ENCODE measurements at regions not wholly inside any gene's neighbourhood (a gene's known extent, or its start where the extent isn't known, plus 50 kb on each side); places are given as distances from the start of the nearest gene placed in this dataset.

DNA sequence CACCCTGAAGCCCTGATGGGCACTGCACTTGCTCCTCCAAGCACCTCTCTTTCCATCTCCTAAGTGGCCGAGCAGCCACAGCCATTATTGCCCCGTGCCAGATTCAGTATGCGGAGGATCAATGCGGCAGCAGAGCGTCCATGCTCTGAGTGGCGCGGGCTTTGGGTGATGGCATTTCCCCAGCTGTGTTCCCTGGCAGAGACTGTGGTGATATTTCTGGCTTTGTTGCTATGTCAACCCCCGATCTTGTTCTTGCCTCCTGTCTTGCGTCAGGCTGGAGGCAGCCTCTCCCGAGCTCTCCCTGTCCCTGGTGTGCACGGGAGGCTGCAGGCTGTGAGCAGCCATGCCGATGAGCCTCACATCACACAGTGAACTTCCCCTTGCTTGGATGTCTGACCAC, 1018.6 kb downstream of the TBC1D22A start:
- TF ChIP-seq, protein P1, sequence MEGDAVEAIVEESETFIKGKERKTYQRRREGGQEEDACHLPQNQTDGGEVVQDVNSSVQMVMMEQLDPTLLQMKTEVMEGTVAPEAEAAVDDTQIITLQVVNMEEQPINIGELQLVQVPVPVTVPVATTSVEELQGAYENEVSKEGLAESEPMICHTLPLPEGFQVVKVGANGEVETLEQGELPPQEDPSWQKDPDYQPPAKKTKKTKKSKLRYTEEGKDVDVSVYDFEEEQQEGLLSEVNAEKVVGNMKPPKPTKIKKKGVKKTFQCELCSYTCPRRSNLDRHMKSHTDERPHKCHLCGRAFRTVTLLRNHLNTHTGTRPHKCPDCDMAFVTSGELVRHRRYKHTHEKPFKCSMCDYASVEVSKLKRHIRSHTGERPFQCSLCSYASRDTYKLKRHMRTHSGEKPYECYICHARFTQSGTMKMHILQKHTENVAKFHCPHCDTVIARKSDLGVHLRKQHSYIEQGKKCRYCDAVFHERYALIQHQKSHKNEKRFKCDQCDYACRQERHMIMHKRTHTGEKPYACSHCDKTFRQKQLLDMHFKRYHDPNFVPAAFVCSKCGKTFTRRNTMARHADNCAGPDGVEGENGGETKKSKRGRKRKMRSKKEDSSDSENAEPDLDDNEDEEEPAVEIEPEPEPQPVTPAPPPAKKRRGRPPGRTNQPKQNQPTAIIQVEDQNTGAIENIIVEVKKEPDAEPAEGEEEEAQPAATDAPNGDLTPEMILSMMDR (IDR thresholded peaks at IDR 0.05; ENCODE audit: insufficient read depth, low read depth, low read length): no peak
- H3K36me3 ChIP-seq (ENCODE audit: control insufficient read depth, insufficient read depth, low read length): no peaks in the 10 kb centered on the region
- H3K27me3 ChIP-seq (ENCODE audit: control insufficient read depth, insufficient read depth, low read length): no peaks in the 10 kb centered on the region
- POLR2A ChIA-PET: no interaction called here
- no peak overlapping the region for H3K4me3 ChIP-seq (ENCODE audit: low read depth, low read length)
- DNase-seq (ENCODE audit: low read depth): no peak
- CTCF ChIA-PET: no interaction called here

DNA sequence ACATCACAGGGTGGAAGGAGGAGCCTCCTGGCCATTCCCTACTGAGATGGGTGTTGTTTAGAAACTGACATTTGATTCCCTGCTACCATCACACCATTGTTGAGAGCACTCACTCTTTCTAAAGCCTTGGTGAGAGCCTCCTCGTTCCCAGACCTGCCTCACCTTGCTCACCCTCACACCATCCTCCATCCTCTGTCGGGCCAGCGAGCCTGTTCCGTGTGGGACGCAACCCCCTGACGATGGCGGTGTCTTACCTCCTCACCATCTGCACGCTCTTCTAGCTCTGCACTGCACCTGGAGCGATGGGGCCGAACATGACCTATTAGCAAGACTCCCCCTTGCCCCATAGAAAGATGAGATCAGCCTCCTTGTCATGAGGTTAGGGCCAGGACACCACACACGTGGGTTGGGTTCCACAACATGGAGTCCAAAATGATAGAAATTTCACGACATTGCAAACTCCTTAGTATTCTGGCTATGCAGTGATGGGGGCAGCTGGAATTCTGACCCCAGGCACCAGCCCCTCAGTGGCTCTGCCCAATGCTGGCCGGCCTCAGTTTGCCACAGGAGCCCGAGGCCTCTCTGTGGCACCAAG, 1017.9 kb downstream of the TBC1D22A start:
- no peak overlapping the region for H3K4me3 ChIP-seq (ENCODE audit: low read depth, low read length)
- TF ChIP-seq, protein P1 (IDR thresholded peaks at IDR 0.05; ENCODE audit: insufficient read depth, low read depth, low read length): no peak
- no peaks in the 10 kb centered on the region for H3K36me3 ChIP-seq (ENCODE audit: control insufficient read depth, insufficient read depth, low read length)
- DNase-seq (ENCODE audit: low read depth): no peak
- H3K27me3 ChIP-seq (ENCODE audit: control insufficient read depth, insufficient read depth, low read length): no peaks in the 10 kb centered on the region
- POLR2A ChIA-PET: no interaction called here
- CTCF ChIA-PET: no interaction called here

DNA sequence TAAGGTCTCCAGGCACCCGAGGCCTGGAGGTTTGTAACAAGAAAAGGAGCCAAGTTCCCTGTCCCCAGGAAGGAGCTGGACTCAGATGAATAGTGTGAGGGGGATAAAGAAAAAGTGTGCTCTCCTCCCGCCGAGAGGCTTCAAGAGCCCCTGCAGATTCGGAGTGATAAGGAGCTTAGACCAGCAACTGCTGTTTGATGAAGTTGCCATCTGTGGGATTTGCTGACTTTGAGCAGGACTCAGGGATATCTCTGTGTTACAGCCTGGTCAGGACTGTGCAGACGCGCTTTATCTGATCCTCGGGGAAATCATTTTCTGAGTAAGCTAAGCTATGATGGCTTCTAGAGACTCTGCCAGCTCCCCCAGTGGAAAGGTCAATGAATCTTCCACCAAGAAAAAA, 1017.0 kb downstream of the TBC1D22A start:
- no peak for DNase-seq (ENCODE audit: low read depth)
- Histone ChIP-seq H3K4me3 (ENCODE audit: low read depth, low read length) (no peak overlapping the region), H3K27me3 (ENCODE audit: control insufficient read depth, insufficient read depth, low read length) (no peaks in the 10 kb centered on the region), H3K36me3 (ENCODE audit: control insufficient read depth, insufficient read depth, low read length) (no peaks in the 10 kb centered on the region)
- ChIA-PET CTCF (no interaction called here), POLR2A (no interaction called here)
- TF ChIP-seq, protein P1 (IDR thresholded peaks at IDR 0.05; ENCODE audit: insufficient read depth, low read depth, low read length): no peak

DNA sequence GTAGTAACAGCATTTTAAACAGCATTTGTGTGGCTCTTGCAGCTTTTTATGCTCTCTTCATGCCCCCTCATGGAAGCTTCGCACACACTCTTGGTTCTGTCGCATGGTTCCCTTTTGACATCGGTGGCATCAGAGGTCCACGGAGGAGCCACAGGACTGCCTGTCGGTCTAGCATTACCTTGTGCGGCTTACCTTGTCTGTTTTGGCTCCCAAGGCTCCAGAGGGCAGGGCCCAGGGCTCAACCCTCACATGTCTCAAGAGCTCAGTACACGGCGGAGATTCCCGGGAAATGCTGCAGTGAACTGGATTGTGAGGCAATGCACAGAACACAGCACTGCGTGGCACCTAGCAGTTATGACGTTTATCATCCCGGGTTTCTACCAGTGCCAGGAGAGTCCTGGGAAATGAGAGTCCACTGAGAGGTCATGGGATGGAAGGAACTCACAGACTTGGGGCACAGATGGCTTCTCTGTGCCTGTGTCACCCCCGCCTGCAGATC, 1015.8 kb downstream of the TBC1D22A start:
- Histone ChIP-seq H3K36me3 (ENCODE audit: control insufficient read depth, insufficient read depth, low read length) (no peaks in the 10 kb centered on the region), H3K27me3 (ENCODE audit: control insufficient read depth, insufficient read depth, low read length) (no peaks in the 10 kb centered on the region), H3K4me3 (ENCODE audit: low read depth, low read length) (no peak overlapping the region)
- CTCF ChIA-PET: no interaction called here
- no peak for DNase-seq (ENCODE audit: low read depth)
- POLR2A ChIA-PET: no interaction called here
- TF ChIP-seq, protein P1 (IDR thresholded peaks at IDR 0.05; ENCODE audit: insufficient read depth, low read depth, low read length): no peak

DNA sequence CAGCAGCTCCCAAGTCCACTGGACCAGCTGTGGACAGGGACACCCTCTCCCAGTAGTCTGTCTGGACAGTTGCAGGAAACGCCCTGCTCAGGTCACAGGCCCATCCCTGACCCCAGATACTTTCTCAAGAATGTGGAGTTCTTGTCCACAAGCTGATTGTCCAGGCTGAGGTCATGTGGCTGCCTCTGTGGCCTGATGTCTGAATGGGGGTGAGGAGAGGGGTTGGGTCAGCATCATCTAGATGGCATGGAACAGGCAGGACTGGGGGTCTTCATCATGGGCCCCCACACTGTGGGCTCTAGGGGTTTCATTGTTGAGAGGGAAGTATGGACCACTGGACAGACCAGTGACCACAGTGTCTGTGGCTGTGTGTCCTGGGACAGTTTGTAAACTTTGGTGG, 1015.0 kb downstream of the TBC1D22A start:
- no peak overlapping the region for H3K4me3 ChIP-seq (ENCODE audit: low read depth, low read length)
- no peaks in the 10 kb centered on the region for H3K27me3 ChIP-seq (ENCODE audit: control insufficient read depth, insufficient read depth, low read length)
- ChIA-PET CTCF (no interaction called here), POLR2A (no interaction called here)
- no peak for DNase-seq (ENCODE audit: low read depth)
- no peaks in the 10 kb centered on the region for H3K36me3 ChIP-seq (ENCODE audit: control insufficient read depth, insufficient read depth, low read length)
- TF ChIP-seq, protein P1 (IDR thresholded peaks at IDR 0.05; ENCODE audit: insufficient read depth, low read depth, low read length): no peak

Measured in BJ (cell line).